ENCODE measurements at regions not wholly inside any gene's neighbourhood (a gene's known extent, or its start where the extent isn't known, plus 50 kb on each side); places are given as distances from the start of the nearest gene placed in this dataset.

DNA sequence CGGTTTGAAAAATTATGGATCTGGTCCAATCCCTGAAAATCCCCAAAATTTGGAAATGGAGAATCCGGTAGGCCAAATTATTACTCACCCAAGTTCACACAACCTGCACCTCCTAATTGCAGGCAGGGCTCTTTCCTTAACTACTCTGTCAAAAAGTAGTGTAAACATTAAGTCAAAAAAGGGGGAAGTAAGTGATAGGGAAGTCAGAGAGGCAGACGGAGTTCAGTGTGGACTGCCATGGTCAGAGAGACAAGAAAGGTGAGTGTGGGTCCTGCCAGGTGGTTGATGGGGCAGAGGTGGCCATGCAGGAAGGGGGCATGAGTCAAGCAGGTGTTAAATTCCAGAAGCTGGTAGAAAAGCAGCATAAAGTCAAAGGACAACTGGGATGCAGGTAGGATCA is 83.5 kb upstream of the CALM2 start:
- no peaks in the 10 kb centered on the region for H4K20me1 ChIP-seq (ENCODE audit: insufficient read depth)
- H2AFZ ChIP-seq (ENCODE audit: low read depth, low read length), result no peak overlapping the region
- no peak overlapping the region for H3K4me2 ChIP-seq (ENCODE audit: low read length)
- H3K9me2 ChIP-seq (ENCODE audit: insufficient read depth, low read length), result no peaks in the 10 kb centered on the region
- no peak overlapping the region for H3K27ac ChIP-seq (ENCODE audit: low read length)
- H3K36me3 ChIP-seq (ENCODE audit: insufficient read depth, low read length), result no peaks in the 10 kb centered on the region
- no peaks in the 10 kb centered on the region for H3K9me3 ChIP-seq (ENCODE audit: low read length)
- no peaks in the 10 kb centered on the region for H3K27me3 ChIP-seq (ENCODE audit: insufficient read depth, low read depth, low read length)
- H3K4me3 ChIP-seq (ENCODE audit: low read length), result no peak overlapping the region
- H3K9ac ChIP-seq (ENCODE audit: low read length), result no peak overlapping the region
- H3F3A ChIP-seq (ENCODE audit: insufficient read depth, low read length, poor library complexity, severe bottlenecking), result no peaks in the 10 kb centered on the region
- H3K79me2 ChIP-seq (replicated peaks; ENCODE audit: insufficient read depth, low read length), result no peaks in the 10 kb centered on the region
- TF ChIP-seq MXI1 (conservative IDR thresholded peaks at IDR 0.05; ENCODE audit: poor library complexity, severe bottlenecking) (no peak), EZH2 (IDR thresholded peaks at IDR 0.05; ENCODE audit: borderline replicate concordance, insufficient read depth, low read length, poor library complexity, severe bottlenecking) (no peak), SMC3 (conservative IDR thresholded peaks at IDR 0.05; ENCODE audit: poor library complexity) (no peak), TAF1 (IDR thresholded peaks at IDR 0.05; ENCODE audit: low read depth) (no peak), RAD21 (conservative IDR thresholded peaks at IDR 0.05) (no peak)

DNA sequence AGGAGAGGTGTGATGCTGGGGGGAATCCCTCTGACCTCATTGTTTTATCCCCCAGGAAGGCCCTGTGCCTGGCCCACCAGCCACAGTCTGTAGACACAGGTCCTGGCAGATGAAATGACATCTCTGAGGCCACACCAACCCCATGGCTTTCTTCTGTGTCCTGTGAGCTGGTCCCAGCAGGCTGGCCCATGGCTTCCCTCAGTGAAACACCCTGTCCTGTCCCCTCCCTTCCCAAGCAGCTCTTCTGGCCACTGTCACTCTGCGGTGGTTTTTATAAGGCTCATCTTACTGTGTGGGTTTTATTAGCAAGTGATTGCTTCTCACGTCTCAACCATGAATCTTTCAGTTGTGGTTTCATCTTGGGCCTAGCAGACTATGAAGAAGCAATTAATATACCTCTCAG is 81.6 kb upstream of the CALM2 start:
- H3F3A ChIP-seq (ENCODE audit: insufficient read depth, low read length, poor library complexity, severe bottlenecking), result no peaks in the 10 kb centered on the region
- H3K4me3 ChIP-seq (ENCODE audit: low read length), result no peak overlapping the region
- no peak overlapping the region for H2AFZ ChIP-seq (ENCODE audit: low read depth, low read length)
- no peaks in the 10 kb centered on the region for H3K36me3 ChIP-seq (ENCODE audit: insufficient read depth, low read length)
- no peak overlapping the region for H3K9ac ChIP-seq (ENCODE audit: low read length)
- no peaks in the 10 kb centered on the region for H4K20me1 ChIP-seq (ENCODE audit: insufficient read depth)
- H3K9me2 ChIP-seq (ENCODE audit: insufficient read depth, low read length), result no peaks in the 10 kb centered on the region
- H3K4me2 ChIP-seq (ENCODE audit: low read length), result no peak overlapping the region
- no peak overlapping the region for H3K27ac ChIP-seq (ENCODE audit: low read length)
- TF ChIP-seq EP300 (conservative IDR thresholded peaks at IDR 0.05; ENCODE audit: poor library complexity, severe bottlenecking), result no peak
- TF ChIP-seq POLR2AphosphoS5 (IDR thresholded peaks at IDR 0.05), result no peak
- TF ChIP-seq, protein P1, sequence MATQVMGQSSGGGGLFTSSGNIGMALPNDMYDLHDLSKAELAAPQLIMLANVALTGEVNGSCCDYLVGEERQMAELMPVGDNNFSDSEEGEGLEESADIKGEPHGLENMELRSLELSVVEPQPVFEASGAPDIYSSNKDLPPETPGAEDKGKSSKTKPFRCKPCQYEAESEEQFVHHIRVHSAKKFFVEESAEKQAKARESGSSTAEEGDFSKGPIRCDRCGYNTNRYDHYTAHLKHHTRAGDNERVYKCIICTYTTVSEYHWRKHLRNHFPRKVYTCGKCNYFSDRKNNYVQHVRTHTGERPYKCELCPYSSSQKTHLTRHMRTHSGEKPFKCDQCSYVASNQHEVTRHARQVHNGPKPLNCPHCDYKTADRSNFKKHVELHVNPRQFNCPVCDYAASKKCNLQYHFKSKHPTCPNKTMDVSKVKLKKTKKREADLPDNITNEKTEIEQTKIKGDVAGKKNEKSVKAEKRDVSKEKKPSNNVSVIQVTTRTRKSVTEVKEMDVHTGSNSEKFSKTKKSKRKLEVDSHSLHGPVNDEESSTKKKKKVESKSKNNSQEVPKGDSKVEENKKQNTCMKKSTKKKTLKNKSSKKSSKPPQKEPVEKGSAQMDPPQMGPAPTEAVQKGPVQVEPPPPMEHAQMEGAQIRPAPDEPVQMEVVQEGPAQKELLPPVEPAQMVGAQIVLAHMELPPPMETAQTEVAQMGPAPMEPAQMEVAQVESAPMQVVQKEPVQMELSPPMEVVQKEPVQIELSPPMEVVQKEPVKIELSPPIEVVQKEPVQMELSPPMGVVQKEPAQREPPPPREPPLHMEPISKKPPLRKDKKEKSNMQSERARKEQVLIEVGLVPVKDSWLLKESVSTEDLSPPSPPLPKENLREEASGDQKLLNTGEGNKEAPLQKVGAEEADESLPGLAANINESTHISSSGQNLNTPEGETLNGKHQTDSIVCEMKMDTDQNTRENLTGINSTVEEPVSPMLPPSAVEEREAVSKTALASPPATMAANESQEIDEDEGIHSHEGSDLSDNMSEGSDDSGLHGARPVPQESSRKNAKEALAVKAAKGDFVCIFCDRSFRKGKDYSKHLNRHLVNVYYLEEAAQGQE (IDR thresholded peaks at IDR 0.05; ENCODE audit: borderline replicate concordance), result no peak
- no peak for TF ChIP-seq SMC3 (conservative IDR thresholded peaks at IDR 0.05; ENCODE audit: poor library complexity)
- no peak for TF ChIP-seq MXI1 (conservative IDR thresholded peaks at IDR 0.05; ENCODE audit: poor library complexity, severe bottlenecking)
- TF ChIP-seq, protein P2, sequence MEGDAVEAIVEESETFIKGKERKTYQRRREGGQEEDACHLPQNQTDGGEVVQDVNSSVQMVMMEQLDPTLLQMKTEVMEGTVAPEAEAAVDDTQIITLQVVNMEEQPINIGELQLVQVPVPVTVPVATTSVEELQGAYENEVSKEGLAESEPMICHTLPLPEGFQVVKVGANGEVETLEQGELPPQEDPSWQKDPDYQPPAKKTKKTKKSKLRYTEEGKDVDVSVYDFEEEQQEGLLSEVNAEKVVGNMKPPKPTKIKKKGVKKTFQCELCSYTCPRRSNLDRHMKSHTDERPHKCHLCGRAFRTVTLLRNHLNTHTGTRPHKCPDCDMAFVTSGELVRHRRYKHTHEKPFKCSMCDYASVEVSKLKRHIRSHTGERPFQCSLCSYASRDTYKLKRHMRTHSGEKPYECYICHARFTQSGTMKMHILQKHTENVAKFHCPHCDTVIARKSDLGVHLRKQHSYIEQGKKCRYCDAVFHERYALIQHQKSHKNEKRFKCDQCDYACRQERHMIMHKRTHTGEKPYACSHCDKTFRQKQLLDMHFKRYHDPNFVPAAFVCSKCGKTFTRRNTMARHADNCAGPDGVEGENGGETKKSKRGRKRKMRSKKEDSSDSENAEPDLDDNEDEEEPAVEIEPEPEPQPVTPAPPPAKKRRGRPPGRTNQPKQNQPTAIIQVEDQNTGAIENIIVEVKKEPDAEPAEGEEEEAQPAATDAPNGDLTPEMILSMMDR (IDR thresholded peaks at IDR 0.05; ENCODE audit: poor library complexity, severe bottlenecking), result no peak
- TF ChIP-seq RAD21 (conservative IDR thresholded peaks at IDR 0.05), result no peak
- TF ChIP-seq EZH2 (IDR thresholded peaks at IDR 0.05; ENCODE audit: borderline replicate concordance, insufficient read depth, low read length, poor library complexity, severe bottlenecking), result no peak
- TF ChIP-seq TAF1 (IDR thresholded peaks at IDR 0.05; ENCODE audit: low read depth), result no peak
- H3K9me3 ChIP-seq (ENCODE audit: low read length), result no peaks in the 10 kb centered on the region
- no peaks in the 10 kb centered on the region for H3K27me3 ChIP-seq (ENCODE audit: insufficient read depth, low read depth, low read length)
- H3K79me2 ChIP-seq (replicated peaks; ENCODE audit: insufficient read depth, low read length), result no peaks in the 10 kb centered on the region

Measured in neural cell (in vitro differentiated cells).